ENCODE measurements at regions not wholly inside any gene's neighbourhood (a gene's known extent, or its start where the extent isn't known, plus 50 kb on each side); places are given as distances from the start of the nearest gene placed in this dataset.

GRCh38 chr1:24995140-24995539 is 65.1 kb upstream of the RUNX3 start:
- 84 to 96% methylated on average over 5 to 6 of the region's 6 CpGs for WGBS, 2 donors
- DNase-seq: no peak
- H3K4me3 ChIP-seq (replicated peaks in 1 of 3): no peak overlapping the region
- no peak for TF ChIP-seq POLR2A (IDR thresholded peaks at IDR 0.05)
- TF ChIP-seq, protein P1, sequence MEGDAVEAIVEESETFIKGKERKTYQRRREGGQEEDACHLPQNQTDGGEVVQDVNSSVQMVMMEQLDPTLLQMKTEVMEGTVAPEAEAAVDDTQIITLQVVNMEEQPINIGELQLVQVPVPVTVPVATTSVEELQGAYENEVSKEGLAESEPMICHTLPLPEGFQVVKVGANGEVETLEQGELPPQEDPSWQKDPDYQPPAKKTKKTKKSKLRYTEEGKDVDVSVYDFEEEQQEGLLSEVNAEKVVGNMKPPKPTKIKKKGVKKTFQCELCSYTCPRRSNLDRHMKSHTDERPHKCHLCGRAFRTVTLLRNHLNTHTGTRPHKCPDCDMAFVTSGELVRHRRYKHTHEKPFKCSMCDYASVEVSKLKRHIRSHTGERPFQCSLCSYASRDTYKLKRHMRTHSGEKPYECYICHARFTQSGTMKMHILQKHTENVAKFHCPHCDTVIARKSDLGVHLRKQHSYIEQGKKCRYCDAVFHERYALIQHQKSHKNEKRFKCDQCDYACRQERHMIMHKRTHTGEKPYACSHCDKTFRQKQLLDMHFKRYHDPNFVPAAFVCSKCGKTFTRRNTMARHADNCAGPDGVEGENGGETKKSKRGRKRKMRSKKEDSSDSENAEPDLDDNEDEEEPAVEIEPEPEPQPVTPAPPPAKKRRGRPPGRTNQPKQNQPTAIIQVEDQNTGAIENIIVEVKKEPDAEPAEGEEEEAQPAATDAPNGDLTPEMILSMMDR (IDR thresholded peaks at IDR 0.05): no peak
- intact Hi-C loops (cut with DNase I): no loop called here
- H3K27me3 ChIP-seq: no peaks in the 10 kb centered on the region
- no peaks in the 10 kb centered on the region for H3K4me1 ChIP-seq
- H3K27ac ChIP-seq: no peak overlapping the region
- H3K9me3 ChIP-seq: no peaks in the 10 kb centered on the region
- no peaks in the 10 kb centered on the region for H3K36me3 ChIP-seq

- no peaks in the 10 kb centered on the region for H3K9me3 ChIP-seq
- no peak overlapping the region for H3K27ac ChIP-seq
- 92 to 95% methylated on average over 14 to 15 of the region's 16 CpGs for WGBS, 2 donors
- H3K36me3 ChIP-seq: no peaks in the 10 kb centered on the region
- TF ChIP-seq, protein P1 (IDR thresholded peaks at IDR 0.05): no peak
- no peak for TF ChIP-seq POLR2A (IDR thresholded peaks at IDR 0.05)
- H3K4me1 ChIP-seq: no peaks in the 10 kb centered on the region
- no peak for DNase-seq
- H3K27me3 ChIP-seq: no peaks in the 10 kb centered on the region
- intact Hi-C loops (cut with DNase I): no loop called here
- no peak overlapping the region for H3K4me3 ChIP-seq (replicated peaks in 1 of 3)
These were observed 64.0 kb upstream of the RUNX3 start for GRCh38 chr1:24993871-24994580.

- Histone ChIP-seq H3K27me3 (no peaks in the 10 kb centered on the region), H3K9me3 (no peaks in the 10 kb centered on the region), H3K27ac (no peak overlapping the region), H3K4me3 (replicated peaks in 1 of 3) (no peak overlapping the region), H3K36me3 (no peaks in the 10 kb centered on the region), H3K4me1 (no peaks in the 10 kb centered on the region)
- TF ChIP-seq, protein P1 (IDR thresholded peaks at IDR 0.05): no peak
- TF ChIP-seq POLR2A (IDR thresholded peaks at IDR 0.05): no peak
- 51 to 58% methylated on average over 11 to 12 of the region's 12 CpGs for WGBS, 2 donors
- DNase-seq: no peak
- intact Hi-C loops (cut with DNase I): no loop called here
These were observed 62.7 kb upstream of the RUNX3 start for GRCh38 chr1:24992761-24993211.

DNA sequence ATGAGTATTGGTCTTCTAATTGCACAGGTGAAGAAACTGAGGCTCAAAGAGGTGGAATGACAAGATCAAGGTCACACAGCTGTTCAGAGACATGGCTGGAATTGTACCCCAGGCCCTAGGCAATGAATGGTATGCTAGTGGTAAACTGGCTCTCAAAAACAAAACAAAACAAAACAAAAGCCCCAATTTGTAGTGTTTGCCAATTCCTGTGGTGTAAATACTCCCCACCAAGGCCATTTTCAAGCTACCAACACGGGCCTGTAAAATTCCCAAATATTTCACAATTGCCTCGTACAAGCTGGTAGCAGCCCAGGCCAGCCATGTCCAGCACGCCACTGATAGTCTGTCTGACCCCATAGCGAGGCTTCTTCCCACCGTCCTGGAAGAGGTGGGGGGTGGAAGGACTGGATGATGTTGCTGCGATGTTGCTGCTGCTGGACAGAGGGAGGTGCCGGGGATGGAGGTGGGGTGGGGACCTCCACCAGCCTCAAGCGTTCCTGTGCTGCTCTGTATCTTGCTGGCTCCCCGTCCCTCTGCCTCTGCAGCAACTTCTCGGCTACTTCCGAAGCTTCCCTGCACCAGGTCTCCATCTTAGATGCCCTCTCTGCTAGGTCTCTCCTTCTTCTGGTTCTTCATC is 62.2 kb upstream of the RUNX3 start:
- Histone ChIP-seq H3K36me3 (no peaks in the 10 kb centered on the region), H3K4me3 (replicated peaks in 1 of 3) (no peak overlapping the region), H3K9me3 (no peaks in the 10 kb centered on the region), H3K4me1 (no peaks in the 10 kb centered on the region), H3K27me3 (no peaks in the 10 kb centered on the region), H3K27ac (no peak overlapping the region)
- TF ChIP-seq POLR2A (IDR thresholded peaks at IDR 0.05): no peak
- TF ChIP-seq, protein P1 (IDR thresholded peaks at IDR 0.05): no peak
- WGBS, 2 donors: 76 to 86% methylated on average over 11 of the region's 11 CpGs
- intact Hi-C loops (cut with DNase I): no loop called here
- DNase-seq: no peak

DNA sequence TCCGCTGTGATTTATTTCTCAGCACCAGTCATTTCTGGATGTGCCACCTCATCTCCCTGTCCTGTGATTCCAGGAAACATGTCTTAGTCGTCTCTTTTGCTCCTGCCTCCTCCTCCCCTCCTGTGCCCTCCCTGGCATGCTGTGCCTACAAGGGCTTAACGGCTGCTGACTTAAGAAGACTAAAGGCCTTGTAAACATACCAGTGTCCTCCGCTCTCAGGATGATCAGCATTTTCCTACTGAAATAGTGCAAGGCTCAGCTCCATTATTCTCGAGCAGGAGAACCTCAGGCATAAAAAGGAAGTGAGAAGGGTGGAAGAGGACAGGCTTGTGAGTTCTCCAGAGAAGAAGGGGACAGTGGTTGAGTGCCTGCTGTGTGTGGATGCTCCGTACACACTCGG is 61.6 kb upstream of the RUNX3 start:
- TF ChIP-seq, protein P1 (IDR thresholded peaks at IDR 0.05): no peak
- TF ChIP-seq POLR2A (IDR thresholded peaks at IDR 0.05): no peak
- no peaks in the 10 kb centered on the region for H3K4me1 ChIP-seq
- no peak overlapping the region for H3K27ac ChIP-seq
- H3K9me3 ChIP-seq: no peaks in the 10 kb centered on the region
- H3K4me3 ChIP-seq (replicated peaks in 1 of 3): no peak overlapping the region
- no peak for DNase-seq
- intact Hi-C loops (cut with DNase I): no loop called here
- H3K36me3 ChIP-seq: no peaks in the 10 kb centered on the region
- H3K27me3 ChIP-seq: no peaks in the 10 kb centered on the region
- WGBS, 2 donors: 67 to 72% methylated on average over 7 of the region's 7 CpGs

Measured in thyroid gland (tissue), 4 donors.